RWPE2 (cell line): ENCODE measurements at regions not wholly inside any gene's neighbourhood (a gene's known extent, or its start where the extent isn't known, plus 50 kb on each side); places are given as distances from the start of the nearest gene placed in this dataset.

Source experiments
- ATAC-seq: fragments of 200-7000 bp; cut with Tn5 transposase; 3 replicates; pipeline ENCODE4 v1.9.1; 2021; ENCODE audit warnings: low read depth
- DNase-seq: peaks from one replicate; pipeline ENCODE4 v3.0.0-alpha.2; 2020; ENCODE audit warnings: low spot score
- H3K27ac ChIP-seq: fragments of 450-650 bp; 2 replicates; pipeline ENCODE4 v1.5.1; 2017; ENCODE audit warnings: mild to moderate bottlenecking; ENCODE audit not compliant: poor library complexity, severe bottlenecking
- H3K27me3 ChIP-seq: fragments of 250-450 bp; sonication (Bioruptor Pico); 2 replicates; pipeline ENCODE4 v1.5.1; 2021; ENCODE audit warnings: mild to moderate bottlenecking, moderate library complexity; ENCODE audit not compliant: insufficient read depth, poor library complexity, severe bottlenecking
- H3K36me3 ChIP-seq: fragments of 250-450 bp; sonication (Bioruptor Pico); 2 replicates; pipeline ENCODE4 v1.5.1; 2020; ENCODE audit warnings: low read depth, mild to moderate bottlenecking, moderate library complexity
- H3K4me1 ChIP-seq: fragments of 250-450 bp; sonication (Bioruptor Pico); 2 replicates; pipeline ENCODE4 v1.5.1; 2021; ENCODE audit warnings: mild to moderate bottlenecking, moderate library complexity; ENCODE audit not compliant: insufficient read depth, poor library complexity, severe bottlenecking
- H3K4me3 ChIP-seq: fragments of 250-450 bp; sonication (Bioruptor Pico); 2 replicates; pipeline ENCODE4 v1.5.1; 2021; ENCODE audit warnings: mild to moderate bottlenecking, moderate library complexity; ENCODE audit not compliant: severe bottlenecking
- H3K9me3 ChIP-seq: fragments of 250-450 bp; sonication (Bioruptor Pico); 2 replicates; pipeline ENCODE4 v1.5.1; 2021; ENCODE audit warnings: mild to moderate bottlenecking, moderate library complexity; ENCODE audit not compliant: severe bottlenecking
- TF ChIP-seq, protein P1 (sequence below): fragments of 450-650 bp; IDR thresholded peaks from one replicate; pipeline ENCODE4 v1.5.1; 2017; ENCODE audit warnings: mild to moderate bottlenecking, moderate library complexity; ENCODE audit not compliant: poor library complexity, severe bottlenecking

GRCh38 chr6:125562156-125562555 lies 187.3 kb upstream of the HEY2 start:
- Histone ChIP-seq H3K9me3 (no peaks in the 10 kb centered on the region), H3K27me3 (no peaks in the 10 kb centered on the region), H3K4me3 (no peak overlapping the region), H3K27ac (no peak overlapping the region), H3K36me3 (no peaks in the 10 kb centered on the region), H3K4me1 (no peaks in the 10 kb centered on the region)
- DNase-seq, result no peak
- ATAC-seq, result no peak
- TF ChIP-seq, protein P1, sequence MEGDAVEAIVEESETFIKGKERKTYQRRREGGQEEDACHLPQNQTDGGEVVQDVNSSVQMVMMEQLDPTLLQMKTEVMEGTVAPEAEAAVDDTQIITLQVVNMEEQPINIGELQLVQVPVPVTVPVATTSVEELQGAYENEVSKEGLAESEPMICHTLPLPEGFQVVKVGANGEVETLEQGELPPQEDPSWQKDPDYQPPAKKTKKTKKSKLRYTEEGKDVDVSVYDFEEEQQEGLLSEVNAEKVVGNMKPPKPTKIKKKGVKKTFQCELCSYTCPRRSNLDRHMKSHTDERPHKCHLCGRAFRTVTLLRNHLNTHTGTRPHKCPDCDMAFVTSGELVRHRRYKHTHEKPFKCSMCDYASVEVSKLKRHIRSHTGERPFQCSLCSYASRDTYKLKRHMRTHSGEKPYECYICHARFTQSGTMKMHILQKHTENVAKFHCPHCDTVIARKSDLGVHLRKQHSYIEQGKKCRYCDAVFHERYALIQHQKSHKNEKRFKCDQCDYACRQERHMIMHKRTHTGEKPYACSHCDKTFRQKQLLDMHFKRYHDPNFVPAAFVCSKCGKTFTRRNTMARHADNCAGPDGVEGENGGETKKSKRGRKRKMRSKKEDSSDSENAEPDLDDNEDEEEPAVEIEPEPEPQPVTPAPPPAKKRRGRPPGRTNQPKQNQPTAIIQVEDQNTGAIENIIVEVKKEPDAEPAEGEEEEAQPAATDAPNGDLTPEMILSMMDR, result no peak

DNA sequence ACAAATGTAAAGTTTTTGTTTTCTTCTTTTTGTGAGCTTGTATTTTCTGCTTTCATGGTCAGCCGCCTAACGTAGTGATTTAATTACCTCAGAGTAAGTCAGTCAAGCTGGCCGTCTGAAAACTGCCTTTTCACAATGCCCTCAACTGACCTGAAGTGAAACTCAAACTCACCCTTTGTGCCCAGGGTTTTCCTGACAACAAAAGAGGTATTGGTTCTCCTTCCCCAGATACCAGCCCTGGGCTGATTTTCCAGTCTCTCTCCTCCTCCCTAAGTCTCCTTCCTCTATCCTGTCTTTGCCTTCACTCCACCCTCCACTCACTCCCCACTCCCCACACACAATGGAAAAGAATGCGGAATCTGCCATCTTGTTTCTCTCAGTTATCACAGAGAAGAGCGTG lies 184.5 kb upstream of the HEY2 start:
- ATAC-seq (no peak), DNase-seq (no peak)
- TF ChIP-seq, protein P1, result no peak
- Histone ChIP-seq H3K27ac (no peak overlapping the region), H3K36me3 (no peaks in the 10 kb centered on the region), H3K4me3 (no peak overlapping the region), H3K9me3 (no peaks in the 10 kb centered on the region), H3K27me3 (no peaks in the 10 kb centered on the region), H3K4me1 (no peaks in the 10 kb centered on the region)

- ATAC-seq (no peak), DNase-seq (no peak)
- no peak overlapping the region for H3K27ac ChIP-seq
- no peaks in the 10 kb centered on the region for H3K9me3 ChIP-seq
- no peak overlapping the region for H3K4me3 ChIP-seq
- no peaks in the 10 kb centered on the region for H3K4me1 ChIP-seq
- no peaks in the 10 kb centered on the region for H3K36me3 ChIP-seq
- H3K27me3 ChIP-seq, result no peaks in the 10 kb centered on the region
- TF ChIP-seq, protein P1, result no peak
These were observed 182.0 kb upstream of the HEY2 start for GRCh38 chr6:125567407-125567806.

- DNase-seq, result no peak
- Histone ChIP-seq H3K27me3 (no peaks in the 10 kb centered on the region), H3K4me1 (no peaks in the 10 kb centered on the region), H3K36me3 (no peaks in the 10 kb centered on the region), H3K9me3 (no peaks in the 10 kb centered on the region), H3K4me3 (no peak overlapping the region), H3K27ac (no peak overlapping the region)
- ATAC-seq, result no peak
- TF ChIP-seq, protein P1, result no peak
These were observed 180.8 kb upstream of the HEY2 start for GRCh38 chr6:125568609-125569008.

DNA sequence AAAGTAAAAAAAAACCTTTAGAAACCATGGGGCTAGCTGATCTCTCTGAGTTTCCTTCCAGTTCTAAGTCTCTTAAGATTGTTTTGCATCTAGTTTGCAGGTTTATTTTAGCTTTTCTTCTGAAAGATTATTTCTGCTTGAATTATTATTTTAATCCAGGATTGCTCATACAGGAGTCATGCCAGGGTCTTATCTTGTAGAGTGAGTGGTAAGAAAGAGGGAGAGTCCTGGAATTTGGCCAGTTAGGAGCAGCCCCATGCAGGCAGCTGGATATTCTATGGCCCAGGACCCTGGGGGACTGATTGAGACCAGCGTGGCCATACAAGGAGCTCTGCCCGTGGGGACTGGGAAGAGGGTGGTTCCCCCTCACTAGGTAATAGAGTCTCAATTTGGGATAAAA lies 178.9 kb upstream of the HEY2 start:
- no peak overlapping the region for H3K27ac ChIP-seq
- ATAC-seq (no peak), DNase-seq (no peak)
- no peaks in the 10 kb centered on the region for H3K4me1 ChIP-seq
- no peaks in the 10 kb centered on the region for H3K36me3 ChIP-seq
- H3K4me3 ChIP-seq, result no peak overlapping the region
- no peaks in the 10 kb centered on the region for H3K27me3 ChIP-seq
- no peaks in the 10 kb centered on the region for H3K9me3 ChIP-seq
- TF ChIP-seq, protein P1, result no peak
